ENCODE measurements at regions not wholly inside any gene's neighbourhood (a gene's known extent, or its start where the extent isn't known, plus 50 kb on each side); places are given as distances from the start of the nearest gene placed in this dataset.
"Not testable (repeated sequence)": the region's sequence is repeated elsewhere in the genome, so short reads cannot be mapped to it uniquely, and the experiment has no call there.

DNA sequence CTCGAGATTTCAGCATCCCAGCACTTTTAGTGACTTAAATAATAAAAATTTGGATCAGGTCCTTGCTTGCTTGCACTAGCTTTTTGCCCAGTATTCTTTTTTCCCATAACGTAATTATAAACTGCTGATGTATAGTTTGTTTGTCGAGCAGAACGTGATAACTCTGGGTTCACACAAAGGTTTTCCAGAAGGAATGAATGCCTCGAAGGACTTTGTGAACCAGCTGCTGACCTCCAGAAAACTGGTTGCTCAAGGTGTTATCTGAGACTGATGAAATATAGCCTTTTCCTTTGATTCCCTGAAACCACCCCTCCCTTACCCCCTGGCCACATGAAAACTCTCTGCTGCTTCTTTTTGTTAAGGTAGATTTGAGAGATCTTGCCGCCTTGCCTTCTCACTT lies 229.1 kb upstream of the CARD18 start:
- Mint-ChIP-seq H3K9me3 (ENCODE audit: low read depth) (no peaks in the 10 kb centered on the region), H3K27me3 (ENCODE audit: low read depth) (peaks cover 14% of the 10 kb centered on the region), H3K36me3 (ENCODE audit: low read depth) (no peaks in the 10 kb centered on the region), H3K4me3 (ENCODE audit: unreplicated experiment) (no peak overlapping the region), H3K27ac (ENCODE audit: unreplicated experiment) (no peak overlapping the region), H3K4me1 (ENCODE audit: low read depth) (no peaks in the 10 kb centered on the region)
- DNase-seq (ENCODE audit: low spot score), result no peak
- TF ChIP-seq, protein P1, sequence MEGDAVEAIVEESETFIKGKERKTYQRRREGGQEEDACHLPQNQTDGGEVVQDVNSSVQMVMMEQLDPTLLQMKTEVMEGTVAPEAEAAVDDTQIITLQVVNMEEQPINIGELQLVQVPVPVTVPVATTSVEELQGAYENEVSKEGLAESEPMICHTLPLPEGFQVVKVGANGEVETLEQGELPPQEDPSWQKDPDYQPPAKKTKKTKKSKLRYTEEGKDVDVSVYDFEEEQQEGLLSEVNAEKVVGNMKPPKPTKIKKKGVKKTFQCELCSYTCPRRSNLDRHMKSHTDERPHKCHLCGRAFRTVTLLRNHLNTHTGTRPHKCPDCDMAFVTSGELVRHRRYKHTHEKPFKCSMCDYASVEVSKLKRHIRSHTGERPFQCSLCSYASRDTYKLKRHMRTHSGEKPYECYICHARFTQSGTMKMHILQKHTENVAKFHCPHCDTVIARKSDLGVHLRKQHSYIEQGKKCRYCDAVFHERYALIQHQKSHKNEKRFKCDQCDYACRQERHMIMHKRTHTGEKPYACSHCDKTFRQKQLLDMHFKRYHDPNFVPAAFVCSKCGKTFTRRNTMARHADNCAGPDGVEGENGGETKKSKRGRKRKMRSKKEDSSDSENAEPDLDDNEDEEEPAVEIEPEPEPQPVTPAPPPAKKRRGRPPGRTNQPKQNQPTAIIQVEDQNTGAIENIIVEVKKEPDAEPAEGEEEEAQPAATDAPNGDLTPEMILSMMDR (IDR thresholded peaks at IDR 0.05), result no peak

DNA sequence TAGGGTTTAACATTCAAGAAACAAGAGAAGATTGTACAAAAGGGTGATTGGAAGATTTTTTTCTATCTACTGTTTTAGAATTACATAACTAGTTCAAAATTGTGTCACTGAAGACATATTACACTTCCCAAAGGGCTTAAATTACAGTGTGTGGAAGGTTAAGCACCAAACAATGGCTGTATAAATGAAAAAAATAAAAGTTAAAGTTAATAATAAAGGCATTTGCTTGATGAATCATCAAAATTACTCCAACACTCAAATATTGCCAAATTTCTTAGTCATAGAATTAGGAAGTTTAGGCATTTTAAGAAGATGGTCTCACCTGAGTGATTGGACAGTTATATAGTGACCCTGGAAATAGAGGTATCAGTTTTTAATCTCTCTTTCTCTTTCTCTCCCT lies 227.6 kb upstream of the CARD18 start:
- TF ChIP-seq, protein P1 (IDR thresholded peaks at IDR 0.05), result no peak
- no peak for DNase-seq (ENCODE audit: low spot score)
- Mint-ChIP-seq H3K27ac (ENCODE audit: unreplicated experiment) (no peak overlapping the region), H3K36me3 (ENCODE audit: low read depth) (no peaks in the 10 kb centered on the region), H3K4me1 (ENCODE audit: low read depth) (no peaks in the 10 kb centered on the region), H3K9me3 (ENCODE audit: low read depth) (no peaks in the 10 kb centered on the region), H3K4me3 (ENCODE audit: unreplicated experiment) (no peak overlapping the region), H3K27me3 (ENCODE audit: low read depth) (peaks cover 14% of the 10 kb centered on the region)

DNA sequence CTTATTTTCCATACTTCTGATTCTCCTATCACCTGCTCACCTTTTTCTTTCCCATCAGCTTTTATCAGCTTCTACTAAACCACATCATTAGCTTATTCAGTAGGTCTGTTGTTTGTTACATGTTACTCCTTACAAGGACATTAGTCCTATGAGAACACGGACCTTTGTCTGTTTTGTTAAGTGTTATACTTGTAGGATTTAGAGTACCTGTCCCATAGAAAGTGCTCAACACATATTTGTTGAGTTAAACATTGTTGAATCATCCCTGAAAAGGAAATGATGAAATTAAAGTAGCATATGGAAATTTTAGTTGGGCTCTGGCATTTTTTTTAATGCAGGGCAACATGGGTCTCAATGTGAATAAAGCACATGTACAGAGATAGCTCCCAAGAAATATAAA lies 222.1 kb upstream of the CARD18 start:
- Mint-ChIP-seq H3K9me3 (ENCODE audit: low read depth) (peaks cover 3% of the 10 kb centered on the region), H3K4me3 (ENCODE audit: unreplicated experiment) (no peak overlapping the region), H3K36me3 (ENCODE audit: low read depth) (no peaks in the 10 kb centered on the region), H3K4me1 (ENCODE audit: low read depth) (no peaks in the 10 kb centered on the region), H3K27me3 (ENCODE audit: low read depth) (peaks cover 15% of the 10 kb centered on the region), H3K27ac (ENCODE audit: unreplicated experiment) (no peak overlapping the region)
- TF ChIP-seq, protein P1 (IDR thresholded peaks at IDR 0.05), result no peak
- no peak for DNase-seq (ENCODE audit: low spot score)

DNA sequence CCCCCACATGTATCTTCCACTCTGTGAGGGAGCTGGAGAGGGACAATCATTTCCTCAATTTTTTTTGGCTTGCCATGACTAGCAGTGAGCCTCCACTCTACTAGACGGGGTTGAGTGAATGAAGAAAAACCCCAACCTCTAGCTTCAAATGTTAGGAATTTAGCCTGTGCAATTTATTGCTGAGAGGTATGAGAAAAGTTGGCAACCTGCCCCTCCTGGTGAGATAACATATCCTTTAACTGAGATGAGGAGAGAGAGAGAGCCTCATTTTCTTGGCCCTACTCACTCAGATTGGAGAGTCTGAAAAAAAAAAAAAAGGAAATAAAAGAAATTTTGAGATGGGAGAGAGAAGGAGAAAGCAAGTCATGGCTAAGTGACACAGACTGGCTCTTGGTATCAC lies 218.2 kb upstream of the CARD18 start:
- H3K9me3 Mint-ChIP-seq (ENCODE audit: low read depth), result peaks cover 3% of the 10 kb centered on the region
- no peak overlapping the region for H3K27ac Mint-ChIP-seq (ENCODE audit: unreplicated experiment)
- no peaks in the 10 kb centered on the region for H3K4me1 Mint-ChIP-seq (ENCODE audit: low read depth)
- no peaks in the 10 kb centered on the region for H3K36me3 Mint-ChIP-seq (ENCODE audit: low read depth)
- H3K4me3 Mint-ChIP-seq (ENCODE audit: unreplicated experiment), result no peak overlapping the region
- TF ChIP-seq, protein P1 (IDR thresholded peaks at IDR 0.05), result no peak
- peaks cover 13% of the 10 kb centered on the region for H3K27me3 Mint-ChIP-seq (ENCODE audit: low read depth)
- no peak for DNase-seq (ENCODE audit: low spot score)

DNA sequence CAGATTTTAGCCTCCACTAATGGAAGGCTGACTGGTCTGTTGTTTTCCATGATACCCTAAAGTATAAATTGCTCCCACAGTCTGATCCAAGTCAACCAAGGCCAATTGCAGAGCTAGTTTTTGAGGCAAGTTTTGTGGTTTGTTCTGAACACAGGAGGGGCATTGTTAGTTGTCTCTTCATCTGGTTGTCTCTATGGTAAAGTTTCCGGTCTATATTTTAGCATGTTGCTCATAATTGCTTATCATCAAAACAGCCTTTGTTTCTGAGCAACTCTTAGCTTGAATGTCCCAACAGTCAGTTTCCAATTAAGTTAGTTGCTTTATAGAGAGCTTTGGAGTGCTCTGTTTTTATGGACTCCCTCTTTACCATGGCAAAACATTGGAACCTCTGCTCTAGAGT lies 217.6 kb upstream of the CARD18 start:
- H3K27ac Mint-ChIP-seq (ENCODE audit: unreplicated experiment), result no peak overlapping the region
- DNase-seq (ENCODE audit: low spot score), result no peak
- H3K4me3 Mint-ChIP-seq (ENCODE audit: unreplicated experiment), result no peak overlapping the region
- TF ChIP-seq, protein P1 (IDR thresholded peaks at IDR 0.05), result no peak
- H3K9me3 Mint-ChIP-seq (ENCODE audit: low read depth), result peaks cover 3% of the 10 kb centered on the region
- no peaks in the 10 kb centered on the region for H3K36me3 Mint-ChIP-seq (ENCODE audit: low read depth)
- H3K27me3 Mint-ChIP-seq (ENCODE audit: low read depth), result peaks cover 13% of the 10 kb centered on the region
- H3K4me1 Mint-ChIP-seq (ENCODE audit: low read depth), result no peaks in the 10 kb centered on the region

DNA sequence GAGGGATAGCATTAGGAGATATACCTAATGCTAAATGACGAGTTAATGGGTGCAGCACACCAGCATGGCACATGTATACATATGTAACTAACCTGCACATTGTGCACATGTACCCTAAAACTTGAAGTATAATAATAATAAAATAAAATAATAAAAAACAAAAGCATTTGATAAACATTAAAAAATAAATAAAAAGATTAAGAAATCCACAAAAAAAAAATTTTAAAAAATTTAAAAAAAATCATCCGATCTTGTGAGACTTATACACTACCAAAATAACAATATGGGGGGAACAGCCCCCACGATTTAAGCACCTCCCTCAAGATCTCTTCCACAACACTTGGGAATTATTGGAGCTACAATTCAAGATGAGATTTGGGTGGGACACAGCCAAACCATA lies 210.3 kb upstream of the CARD18 start:
- H3K4me1 Mint-ChIP-seq (ENCODE audit: low read depth); H3K27ac Mint-ChIP-seq (ENCODE audit: unreplicated experiment); H3K27me3 Mint-ChIP-seq (ENCODE audit: low read depth); DNase-seq (ENCODE audit: low spot score); H3K4me3 Mint-ChIP-seq (ENCODE audit: unreplicated experiment); H3K36me3 Mint-ChIP-seq (ENCODE audit: low read depth): not testable (repeated sequence)
- peaks cover 23% of the 10 kb centered on the region for H3K9me3 Mint-ChIP-seq (ENCODE audit: low read depth)
